GDM1 (cell line): ENCODE measurements at regions not wholly inside any gene's neighbourhood (a gene's known extent, or its start where the extent isn't known, plus 50 kb on each side); places are given as distances from the start of the nearest gene placed in this dataset.
"Not testable (repeated sequence)": the region's sequence is repeated elsewhere in the genome, so short reads cannot be mapped to it uniquely, and the experiment has no call there.

ENCODE experiments used
- DNase-seq: peaks from one replicate; lab custom pipeline; 2025; lab: John Stamatoyannopoulos, UW

- no peak for DNase-seq
Measured at GRCh38 chr22:34760276-34761008, 305.5 kb upstream of the ISX start.

- DNase-seq: no peak
Measured at GRCh38 chr22:34761111-34761510, 304.8 kb upstream of the ISX start.

DNA sequence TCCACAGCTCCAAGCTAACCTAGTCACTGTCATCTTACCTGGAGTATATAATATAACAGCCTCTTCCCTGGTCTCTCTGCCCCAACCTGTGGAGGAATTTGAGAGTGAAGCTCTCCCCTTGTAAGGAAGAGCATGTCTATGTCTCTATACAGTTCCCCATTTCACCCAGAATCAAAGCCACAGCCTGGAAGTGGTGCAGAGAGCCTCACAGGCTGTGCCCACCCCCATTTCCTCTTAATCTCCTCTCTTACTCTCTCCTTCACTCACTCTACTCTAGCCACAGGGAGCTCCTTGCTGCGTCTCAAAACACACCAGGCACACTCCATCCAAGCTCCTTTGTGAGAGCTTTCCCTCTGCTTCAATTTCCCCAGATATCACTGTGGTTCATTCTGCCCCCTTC is 302.5 kb upstream of the ISX start:
- peak; percentile 31 for DNase-seq

DNA sequence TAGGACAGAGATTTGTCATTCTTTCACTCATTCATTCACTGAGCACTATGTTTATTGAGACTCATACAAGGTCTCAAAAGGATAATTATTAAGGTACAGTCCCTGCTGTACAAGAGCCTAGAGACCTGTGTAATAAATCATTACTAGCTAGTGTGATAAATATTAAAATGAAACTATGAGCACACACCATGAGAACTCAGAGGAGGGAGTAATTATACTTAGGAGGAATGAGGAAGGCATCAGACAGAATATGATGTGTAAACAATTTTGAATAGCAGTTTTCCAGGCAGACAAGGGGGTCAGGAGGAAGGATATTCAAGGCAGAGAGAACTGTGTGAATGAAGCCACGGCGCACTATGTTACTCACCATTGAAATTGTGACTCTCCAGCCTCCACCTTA is 300.8 kb upstream of the ISX start:
- no peak for DNase-seq

GRCh38 chr22:34769361-34769760 is 296.6 kb upstream of the ISX start:
- no peak for DNase-seq

GRCh38 chr22:34776817-34777216 is 289.1 kb upstream of the ISX start:
- DNase-seq: no peak

DNA sequence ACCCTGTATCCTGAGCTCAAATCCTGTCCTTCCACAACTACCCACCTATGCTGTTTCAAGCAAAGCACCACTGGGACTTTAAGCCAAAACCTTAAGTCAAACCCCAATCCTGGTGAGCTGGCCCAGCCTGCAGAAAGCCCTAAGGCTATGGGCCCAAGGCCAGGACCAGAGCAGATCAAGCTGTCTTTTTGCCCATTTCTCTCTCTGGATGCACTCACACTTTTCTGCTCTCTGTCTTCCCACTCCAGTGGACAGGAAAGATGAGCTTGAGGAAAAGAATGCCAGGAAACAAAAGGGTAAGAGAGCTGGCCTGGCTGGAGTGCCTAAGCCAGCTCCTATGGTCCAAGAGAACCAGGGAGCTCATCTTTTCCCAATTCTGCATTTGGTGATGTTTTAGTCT is 284.3 kb upstream of the ISX start:
- no peak for DNase-seq

GRCh38 chr22:34783436-34783835 is 282.5 kb upstream of the ISX start:
- DNase-seq: no peak

- DNase-seq: peak; percentile 7
Measured at GRCh38 chr22:34784056-34784455, 281.9 kb upstream of the ISX start.

DNA sequence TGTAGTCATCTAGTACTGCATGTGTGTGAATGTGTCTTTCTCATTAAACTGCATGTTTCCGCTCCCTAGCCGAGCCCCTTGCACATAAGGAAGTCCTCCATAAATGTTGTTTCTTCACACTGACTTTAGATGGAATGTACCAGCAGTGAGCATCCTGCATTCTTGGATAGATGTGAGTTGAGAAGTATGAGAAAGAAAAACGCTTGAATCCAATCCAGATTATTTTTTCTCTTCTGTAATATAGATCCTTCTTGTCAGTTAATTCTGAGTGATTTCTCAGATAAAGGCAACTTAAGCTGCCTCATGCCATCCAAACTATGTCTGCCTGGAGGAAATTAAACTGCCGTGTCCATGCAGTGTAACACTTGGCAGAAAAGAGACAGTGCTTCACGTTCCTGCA is 268.1 kb upstream of the ISX start:
- DNase-seq: no peak

- DNase-seq: no peak
Measured at GRCh38 chr22:34798605-34799004, 267.4 kb upstream of the ISX start.

DNA sequence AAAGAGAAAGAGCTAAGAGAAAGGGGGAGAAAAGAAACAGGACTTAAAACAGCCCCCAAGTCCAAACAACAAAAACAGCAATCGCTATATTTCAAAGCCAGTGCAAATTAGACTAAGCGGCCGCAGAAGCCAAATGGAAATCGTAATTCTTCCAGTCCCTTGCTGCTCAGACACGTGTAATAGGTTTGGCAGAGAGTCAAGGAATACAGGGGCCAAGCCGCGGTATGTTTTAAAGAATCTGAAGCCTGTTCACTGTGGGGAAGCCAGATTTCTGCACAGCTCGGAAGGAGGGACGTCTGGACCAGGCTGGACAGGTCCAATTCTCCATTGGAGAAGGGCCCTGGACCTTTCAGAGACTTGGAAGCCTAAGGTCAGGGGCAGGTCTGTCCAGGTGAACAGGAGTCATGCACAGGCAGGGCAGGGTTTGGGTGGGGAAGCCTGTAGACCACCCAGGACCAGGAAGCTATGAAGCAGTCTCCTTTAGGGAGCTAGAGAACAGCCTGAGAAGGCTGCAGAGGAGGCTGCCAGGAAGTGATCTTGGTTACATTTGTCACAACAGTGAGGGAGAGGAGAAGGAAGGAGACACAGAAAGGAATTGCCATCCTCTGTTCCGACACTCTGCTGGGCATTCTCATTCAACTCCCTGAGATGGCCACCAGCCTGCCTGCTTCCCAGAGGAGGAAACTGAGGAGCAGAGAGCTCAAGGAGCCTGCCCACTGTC is 265.5 kb upstream of the ISX start:
- no peak for DNase-seq

GRCh38 chr22:34801221-34801620 is 264.7 kb upstream of the ISX start:
- DNase-seq: no peak

- no peak for DNase-seq
Measured at GRCh38 chr22:34804091-34804490, 261.9 kb upstream of the ISX start.

DNA sequence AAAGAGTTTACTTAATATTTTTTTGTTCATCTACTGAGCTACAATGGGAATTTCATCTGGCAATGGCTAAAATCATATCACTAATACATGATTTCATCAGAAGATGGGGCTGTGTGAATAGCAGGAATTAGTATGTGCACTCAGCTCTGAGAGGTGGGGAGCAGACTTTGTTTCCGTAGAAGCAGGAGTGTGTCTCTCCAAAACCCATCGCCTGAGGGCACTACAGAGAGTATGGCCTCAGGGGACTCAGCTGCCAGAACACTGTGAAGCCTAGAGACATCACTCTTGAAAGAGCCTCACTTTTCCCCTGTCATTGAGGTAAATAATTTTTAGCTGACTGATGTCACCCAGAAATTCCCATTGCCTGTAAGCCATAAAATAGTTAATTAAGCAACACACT is 261.4 kb upstream of the ISX start:
- DNase-seq: no peak

- no peak for DNase-seq
Measured at GRCh38 chr22:34805771-34806170, 260.2 kb upstream of the ISX start.

DNA sequence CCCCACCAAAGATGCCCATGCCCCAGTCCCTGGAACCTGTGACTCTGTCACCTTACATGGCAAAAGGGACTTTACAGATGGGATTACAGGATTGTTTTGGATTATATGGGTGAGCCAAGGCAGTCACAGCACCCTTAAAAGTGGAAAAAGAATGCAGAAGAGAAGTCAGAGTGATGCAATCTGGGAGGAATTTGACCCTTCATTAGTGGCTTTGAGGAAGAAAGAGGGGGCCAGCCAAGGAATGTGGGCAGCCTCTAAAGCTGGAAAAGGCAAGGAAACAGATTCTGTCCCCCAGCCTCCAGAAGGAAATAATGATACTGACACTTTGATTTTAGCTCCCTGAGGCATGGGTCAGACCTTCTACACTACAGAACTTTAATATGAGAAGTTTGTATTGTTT is 257.3 kb upstream of the ISX start:
- no peak for DNase-seq

GRCh38 chr22:34812631-34813030 is 253.3 kb upstream of the ISX start:
- no peak for DNase-seq

DNA sequence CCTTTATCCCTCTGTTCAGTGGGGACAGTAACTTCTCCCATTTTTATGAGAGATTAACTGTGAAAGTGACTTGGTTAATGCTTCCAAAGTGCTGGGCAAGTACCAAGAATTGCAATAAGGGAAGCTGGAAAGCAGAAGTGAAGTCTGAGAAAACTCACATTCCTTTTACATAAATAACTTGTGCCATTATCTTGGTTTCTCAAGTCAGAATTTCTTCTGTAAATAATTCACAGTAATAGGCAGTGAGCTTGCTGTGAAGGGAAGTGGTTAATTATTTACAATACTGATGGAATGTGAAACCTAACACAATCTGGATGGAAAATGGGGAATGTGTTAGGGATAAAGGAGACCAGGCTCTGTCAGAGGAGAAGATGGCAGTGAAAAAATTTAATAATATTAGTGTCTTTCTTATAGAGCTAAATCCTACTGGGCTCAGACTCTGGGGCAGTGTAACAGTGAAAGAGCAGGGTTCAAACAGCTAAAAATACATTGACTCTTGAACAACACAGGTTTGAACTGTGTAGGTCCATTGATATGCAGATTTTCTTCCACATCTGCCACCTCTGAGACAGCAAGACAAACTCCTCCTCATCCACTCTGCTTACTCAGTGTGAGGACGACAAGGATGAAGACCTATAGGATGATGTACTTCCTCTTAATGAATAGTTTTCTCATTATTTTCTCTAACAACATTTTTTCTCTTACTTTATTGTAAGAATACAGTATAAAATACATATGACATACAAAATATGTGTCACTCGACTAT is 251.5 kb upstream of the ISX start:
- no peak for DNase-seq

- no peak for DNase-seq
Measured at GRCh38 chr22:34829485-34829884, 236.5 kb upstream of the ISX start.

DNA sequence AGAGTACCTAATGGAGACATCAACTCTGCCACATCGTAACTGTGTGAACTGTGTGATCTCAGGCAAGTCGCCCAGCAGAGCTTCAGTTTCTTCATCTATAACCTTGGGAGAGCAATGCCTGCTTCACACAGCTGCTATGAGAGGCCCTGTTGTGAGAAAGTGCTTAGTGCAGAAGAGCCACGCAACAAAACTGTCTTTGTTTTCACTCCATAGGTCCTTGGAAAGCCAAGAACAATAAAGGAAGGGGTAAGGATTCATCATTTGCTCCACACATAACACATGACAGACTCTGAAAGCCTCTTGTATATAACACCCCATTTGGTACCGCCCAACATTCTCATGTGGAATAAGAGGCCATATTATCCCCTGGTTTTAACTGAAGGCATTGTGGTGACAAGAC is 231.9 kb upstream of the ISX start:
- DNase-seq: no peak

DNA sequence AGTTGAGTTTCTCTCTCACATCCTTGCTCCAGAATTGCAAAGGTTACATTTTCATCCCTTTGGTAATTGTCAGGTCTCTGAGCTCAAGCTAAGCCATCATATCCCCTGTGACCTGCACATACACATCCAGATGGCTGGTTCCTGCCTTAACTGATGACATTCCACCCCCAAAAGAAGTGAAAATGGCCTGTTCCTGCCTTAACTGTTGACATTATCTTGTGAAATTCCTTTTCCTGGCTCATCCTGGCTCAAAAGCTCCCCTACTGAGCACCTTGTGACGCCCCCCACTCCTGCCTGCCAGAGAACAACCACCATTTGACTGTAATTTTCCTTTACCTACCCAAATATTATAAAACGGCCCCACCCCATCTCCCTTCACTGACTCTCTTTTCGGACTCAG is 231.4 kb upstream of the ISX start:
- DNase-seq: not testable (repeated sequence)

DNA sequence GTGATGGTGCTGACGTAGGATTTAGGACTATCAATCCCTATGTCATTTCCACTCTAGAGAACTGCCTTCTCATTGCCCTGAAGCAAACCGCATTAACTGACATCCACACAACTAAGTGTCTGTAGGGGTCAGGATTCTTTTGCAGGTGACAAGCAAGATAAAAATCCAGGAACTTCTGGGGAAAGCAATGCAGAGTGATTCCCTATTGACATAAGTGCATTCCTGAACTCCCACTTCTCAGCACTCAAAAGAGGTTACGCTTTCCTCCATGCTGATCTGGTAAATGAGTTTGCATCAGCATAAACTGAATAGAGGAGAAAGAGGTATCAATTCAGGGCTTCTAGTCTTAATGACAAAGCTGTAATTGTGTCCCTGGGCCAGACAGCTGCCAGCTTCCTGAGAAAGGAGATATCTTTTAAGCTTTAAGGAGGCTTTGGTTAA is 224.6 kb upstream of the ISX start:
- DNase-seq: no peak
